Stimulated activated CD4-positive, alpha-beta T cell treated with anti-CD3 and anti-CD28 coated beads, TNF-alpha, amount 100 ng/mL, for 24 hours (primary cell): ENCODE measurements at regions not wholly inside any gene's neighbourhood (a gene's known extent, or its start where the extent isn't known, plus 50 kb on each side); places are given as distances from the start of the nearest gene placed in this dataset.

Source experiments
- DNase-seq, 3 experiments: peaks; one replicate each; pipeline ENCODE4 v3.0.0-alpha.2; 2020; ENCODE audit warnings: low read depth in 3 of 3

- no peak for DNase-seq
Measured at GRCh38 chr5:168153876-168154270, 137.6 kb upstream of the WWC1 start.

DNA sequence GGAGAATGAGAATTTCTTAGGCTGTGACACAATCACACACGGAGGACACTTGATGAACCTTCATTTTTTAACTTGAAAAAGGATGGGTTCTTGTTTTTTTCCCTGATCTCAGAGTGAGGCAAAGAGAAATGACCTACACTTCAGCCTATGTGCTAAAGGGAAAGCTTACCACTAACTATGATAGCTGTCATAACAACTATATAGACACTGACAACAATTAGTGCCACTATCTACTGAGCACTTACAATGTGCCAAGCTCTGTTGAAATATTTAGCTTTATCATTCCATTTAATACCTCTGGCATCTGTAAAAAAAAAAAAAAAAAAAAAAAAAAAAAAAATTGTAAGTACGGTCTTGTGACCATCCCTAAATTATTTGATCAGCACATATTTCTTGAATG, 135.9 kb upstream of the WWC1 start:
- DNase-seq: no peak

DNA sequence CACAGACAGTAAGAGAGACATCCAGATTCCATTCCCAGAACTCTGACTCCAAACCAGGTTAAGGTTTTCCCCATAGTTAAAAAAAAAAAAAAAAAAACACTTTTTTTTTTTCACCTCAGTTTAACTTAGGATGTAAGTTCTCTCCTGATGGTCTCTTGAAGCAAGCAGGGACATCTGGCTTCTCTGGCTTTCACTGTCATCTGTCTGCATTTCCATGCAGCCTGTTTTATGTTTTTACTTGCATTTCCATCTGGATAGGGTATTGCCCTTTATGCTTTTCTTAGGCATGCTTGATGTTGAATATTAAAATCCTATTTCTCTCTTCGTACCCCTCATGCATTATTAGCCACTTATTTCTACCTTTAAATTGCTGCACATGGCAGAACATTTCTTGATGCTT, 135.3 kb upstream of the WWC1 start:
- DNase-seq: no peak

- no peak for DNase-seq
Measured at GRCh38 chr5:168157141-168157540, 134.3 kb upstream of the WWC1 start.

GRCh38 chr5:168159425-168159824, 132.0 kb upstream of the WWC1 start:
- no peak for DNase-seq

- no peak for DNase-seq
Measured at GRCh38 chr5:168162464-168162863, 129.0 kb upstream of the WWC1 start.

- DNase-seq: no peak
Measured at GRCh38 chr5:168163966-168164365, 127.5 kb upstream of the WWC1 start.

GRCh38 chr5:168165221-168165914, 126.1 kb upstream of the WWC1 start:
- DNase-seq: no peak

GRCh38 chr5:168165977-168166376, 125.5 kb upstream of the WWC1 start:
- DNase-seq: no peak

- no peak for DNase-seq
Measured at GRCh38 chr5:168167338-168167737, 124.1 kb upstream of the WWC1 start.

GRCh38 chr5:168168978-168169698, 122.3 kb upstream of the WWC1 start:
- DNase-seq: no peak

GRCh38 chr5:168169791-168170190, 121.7 kb upstream of the WWC1 start:
- no peak for DNase-seq

DNA sequence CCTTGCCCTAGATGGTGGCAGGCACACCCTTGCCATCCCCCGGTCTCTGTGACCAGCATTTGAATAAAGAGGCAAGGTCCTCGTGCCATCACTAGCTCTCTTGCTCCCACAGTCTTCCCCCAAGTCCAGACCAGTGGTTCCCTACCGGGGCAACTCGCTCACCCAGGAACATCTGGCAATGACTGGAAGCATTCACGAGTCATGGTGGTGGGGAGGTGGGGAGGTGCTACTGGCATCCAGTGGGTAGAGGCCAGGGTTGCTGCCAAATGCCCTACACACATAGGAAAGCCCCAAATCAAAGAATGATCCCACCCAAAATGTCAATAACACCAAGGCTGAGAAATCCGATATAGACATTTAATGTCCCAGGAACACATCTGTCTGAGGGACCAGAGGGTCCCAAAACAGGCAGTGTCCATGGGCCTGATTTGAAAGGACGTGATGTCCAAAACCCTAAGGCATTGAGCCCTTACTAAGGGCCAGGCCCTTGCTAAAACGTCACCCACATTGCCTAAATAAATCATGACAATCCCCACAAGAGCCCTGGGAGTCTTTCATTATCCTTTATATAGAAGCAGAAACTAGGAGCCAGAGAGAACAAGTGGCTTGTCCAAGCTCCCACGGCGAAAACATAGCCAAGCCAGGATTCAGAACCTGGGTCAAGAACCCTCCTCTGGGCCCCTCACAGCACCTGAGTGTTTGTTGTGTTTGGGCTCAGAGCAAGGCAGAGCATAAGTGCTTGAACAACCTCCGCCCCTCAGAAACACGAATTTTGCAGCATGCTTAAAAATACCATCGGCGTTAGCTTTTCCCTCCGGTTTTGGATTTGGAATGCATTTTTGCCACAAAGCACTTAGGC, 119.3 kb upstream of the WWC1 start:
- DNase-seq: no peak

- DNase-seq: no peak
Measured at GRCh38 chr5:168172760-168173223, 118.7 kb upstream of the WWC1 start.

- DNase-seq: no peak
Measured at GRCh38 chr5:168174376-168174775, 117.1 kb upstream of the WWC1 start.

GRCh38 chr5:168176251-168176650, 115.2 kb upstream of the WWC1 start:
- no peak for DNase-seq

- DNase-seq: no peak
Measured at GRCh38 chr5:168176941-168177340, 114.5 kb upstream of the WWC1 start.

- no peak for DNase-seq
Measured at GRCh38 chr5:168177831-168178450, 113.5 kb upstream of the WWC1 start.

DNA sequence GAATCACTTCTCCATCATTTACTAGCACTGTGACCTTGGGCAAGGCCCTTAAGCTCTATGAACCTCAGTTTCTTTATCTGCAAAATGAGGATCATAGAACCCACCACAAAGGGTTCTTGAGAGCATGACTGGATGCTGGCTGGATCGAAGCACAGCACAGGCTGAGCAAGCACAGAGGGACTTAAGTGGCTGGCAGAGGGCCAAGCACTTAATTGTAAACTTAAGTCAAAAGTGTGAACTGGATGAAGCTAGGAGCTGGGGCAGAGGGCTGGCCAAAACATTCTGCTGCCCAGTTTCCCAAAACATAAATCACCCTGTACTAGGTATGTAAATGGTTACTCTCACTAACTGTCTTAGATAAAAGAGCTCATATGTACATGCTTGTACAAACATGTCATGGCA, 112.3 kb upstream of the WWC1 start:
- DNase-seq: no peak

GRCh38 chr5:168182269-168182668, 109.2 kb upstream of the WWC1 start:
- DNase-seq: no peak

GRCh38 chr5:168184103-168184502, 107.3 kb upstream of the WWC1 start:
- no peak for DNase-seq
